Kidney (tissue), 13 donors: ENCODE measurements at regions not wholly inside any gene's neighbourhood (a gene's known extent, or its start where the extent isn't known, plus 50 kb on each side); places are given as distances from the start of the nearest gene placed in this dataset.

ENCODE experiments used
- DNase-seq, 5 donors: peaks; one replicate each; pipeline ENCODE4 v3.0.0-alpha.2; 2013 to 2020
- FAIRE-seq: peaks from 2 replicates; lab custom pipeline; 2012; peaks lifted over from hg19 to GRCh38; lab: Jason Lieb, UNC
- H3K27ac ChIP-seq, 2 donors: one replicate each; pipeline ENCODE4 v1.7.0; 2013; ENCODE audit warnings: low read depth in 2 of 2, low read length in 2 of 2, inconsistent platforms in 1 of 2
- H3K27me3 ChIP-seq: one replicate; pipeline ENCODE4 v1.7.1; 2013; ENCODE audit warnings: low read length, inconsistent platforms; ENCODE audit not compliant: control insufficient read depth, insufficient read depth
- H3K36me3 ChIP-seq, 3 donors: one replicate each; pipeline versions ENCODE4 v1.7.0 to v1.7.1; 2013; ENCODE audit warnings: low read length in 3 of 3, control low read depth in 1 of 3, inconsistent platforms in 1 of 3; ENCODE audit not compliant: insufficient read depth in 3 of 3, control insufficient read depth in 2 of 3
- H3K4me1 ChIP-seq, 3 donors: one replicate each; pipeline versions ENCODE4 v1.7.0 to v1.7.1; 2013; ENCODE audit warnings: low read length in 3 of 3, inconsistent platforms in 1 of 3, low read depth in 1 of 3; ENCODE audit not compliant: control insufficient read depth in 2 of 3, insufficient read depth in 2 of 3
- H3K4me3 ChIP-seq, 3 donors: one replicate each; pipeline versions ENCODE4 v1.7.0 to v1.8.1; 2013; ENCODE audit warnings: low read length in 3 of 3, control low read depth in 1 of 3, inconsistent platforms in 1 of 3
- H3K9ac ChIP-seq, 3 donors: one replicate each; pipeline versions ENCODE4 v1.7.0 to v1.7.1; 2013; ENCODE audit warnings: low read length in 3 of 3, control low read depth in 1 of 3, inconsistent platforms in 1 of 3
- H3K9me3 ChIP-seq, 3 donors: one replicate each; pipeline versions ENCODE4 v1.7.0 to v1.7.1; 2013; ENCODE audit warnings: low read length in 3 of 3, control low read depth in 1 of 3, inconsistent platforms in 1 of 3; ENCODE audit not compliant: control insufficient read depth in 2 of 3, insufficient read depth in 1 of 3
- CTCF ChIP-seq: IDR thresholded peaks from 3 replicates; pipeline ENCODE4 v1.5.1; 2012; ENCODE audit warnings: mild to moderate bottlenecking, moderate library complexity, borderline replicate concordance; ENCODE audit not compliant: insufficient read depth; ENCODE audit errors: extremely low read depth
- intact Hi-C: fragments of 100-400 bp; cut with DNase I; formaldehyde crosslinking; loops from one replicate; pipeline ENCODE4 v1.11.1; 2022
- donor health status: control.
- donor health status: control.
- donor health status: control.
- donor health status: control.
- donor health status: control.
- donor health status: DM: yes; HTN: yes; CAD: no.
- donor health status: Normal renal cell carcinoma (clear cell type).

- no peaks in the 10 kb centered on the region for H3K27me3 ChIP-seq
- H3K9me3 ChIP-seq = no peaks in the 10 kb centered on the region
- TF ChIP-seq CTCF = no peak
- FAIRE-seq = no peak
- intact Hi-C loops = no loop called here
- H3K9ac ChIP-seq = no peak overlapping the region
- H3K4me3 ChIP-seq = no peak overlapping the region
- DNase-seq = no peak
- H3K27ac ChIP-seq = no peak overlapping the region
- H3K36me3 ChIP-seq = no peaks in the 10 kb centered on the region
- H3K4me1 ChIP-seq = no peaks in the 10 kb centered on the region
Measured at GRCh38 chr13:33651766-33652165, 166.2 kb upstream of the RFC3 start.

GRCh38 chr13:33657274-33657673 is 160.7 kb upstream of the RFC3 start:
- H3K9me3 ChIP-seq = no peaks in the 10 kb centered on the region

GRCh38 chr13:33659466-33659865 is 158.5 kb upstream of the RFC3 start:
- intact Hi-C loops = no loop called here
- FAIRE-seq = no peak

More at GRCh38 chr13:33657274-33657673, 160.7 kb upstream of the RFC3 start:
- H3K4me1 ChIP-seq = no peaks in the 10 kb centered on the region
- no peak for TF ChIP-seq CTCF
- intact Hi-C loops = no loop called here
- H3K9ac ChIP-seq = no peak overlapping the region
- H3K27ac ChIP-seq = no peak overlapping the region
- no peaks in the 10 kb centered on the region for H3K36me3 ChIP-seq
- no peaks in the 10 kb centered on the region for H3K27me3 ChIP-seq
- H3K4me3 ChIP-seq = no peak overlapping the region
- FAIRE-seq (no peak), DNase-seq (no peak)

More at GRCh38 chr13:33659466-33659865, 158.5 kb upstream of the RFC3 start:
- Histone ChIP-seq H3K4me1 (no peaks in the 10 kb centered on the region), H3K27ac (no peak overlapping the region), H3K27me3 (no peaks in the 10 kb centered on the region), H3K9ac (no peak overlapping the region), H3K4me3 (no peak overlapping the region), H3K9me3 (no peaks in the 10 kb centered on the region), H3K36me3 (no peaks in the 10 kb centered on the region)
- peak in 1 of 5 donors; percentile 56 for DNase-seq
- no peak for TF ChIP-seq CTCF
